OCI-LY7 (cell line): ENCODE measurements at regions not wholly inside any gene's neighbourhood (a gene's known extent, or its start where the extent isn't known, plus 50 kb on each side); places are given as distances from the start of the nearest gene placed in this dataset.

Experiments
- BruUV-seq: library from RNA; stranded (reverse); fragments of 400-500 nt; replicated peaks from 2 replicates; lab custom pipeline; 2021; lab: Mats Ljungman, UMichigan
- CTCF ChIA-PET: fragments of 300-600 bp; sonication (Branson Sonifier 250); formaldehyde crosslinking; loops from one replicate; lab custom pipeline; 2022; ENCODE audit warnings: antibody characterized with exemption; ENCODE audit not compliant: unreplicated experiment; lab: Charles Lee
- POLR2A ChIA-PET: fragments of 300-600 bp; sonication (Branson Sonifier 250); formaldehyde crosslinking; loops from one replicate; lab custom pipeline; 2022; ENCODE audit warnings: antibody characterized with exemption; lab: Charles Lee
- DNase-seq: peaks from one replicate; pipeline ENCODE4 v3.0.0-alpha.2; 2015; ENCODE audit warnings: low spot score
- H2AFZ ChIP-seq: fragments of 200-600 bp; sonication (generic), shearing (Covaris generic); 2 replicates; pipeline ENCODE4 v1.6.1; 2014; ENCODE audit warnings: mild to moderate bottlenecking, antibody characterized with exemption, low read length, moderate library complexity
- H3K27ac ChIP-seq: fragments of 200-600 bp; sonication (generic); 2 replicates; pipeline ENCODE4 v1.5.1; 2014; ENCODE audit warnings: mixed run types, low read depth, mild to moderate bottlenecking, moderate library complexity, low read length, inconsistent platforms; ENCODE audit not compliant: poor library complexity, severe bottlenecking
- H3K36me3 ChIP-seq: fragments of 200-600 bp; sonication (generic); 2 replicates; pipeline ENCODE4 v1.6.1; 2014; ENCODE audit warnings: mild to moderate bottlenecking, antibody characterized with exemption, low read length, moderate library complexity, mixed read lengths; ENCODE audit not compliant: insufficient read depth
- H3K4me1 ChIP-seq: fragments of 200-600 bp; sonication (generic); 2 replicates; pipeline ENCODE4 v1.5.1; 2014; ENCODE audit warnings: mild to moderate bottlenecking, low read length; ENCODE audit not compliant: insufficient read depth, poor library complexity, severe bottlenecking
- H3K4me2 ChIP-seq: fragments of 200-600 bp; sonication (generic); 2 replicates; pipeline ENCODE4 v1.6.1; 2014; ENCODE audit warnings: mild to moderate bottlenecking, low read length
- H3K4me3 ChIP-seq: fragments of 200-600 bp; sonication (generic); 2 replicates; pipeline ENCODE4 v1.5.1; 2014; ENCODE audit warnings: mild to moderate bottlenecking, low read depth, low read length; ENCODE audit not compliant: poor library complexity, severe bottlenecking
- H3K79me2 ChIP-seq: fragments of 200-600 bp; sonication (generic); 2 replicates; pipeline ENCODE4 v1.6.1; 2016; ENCODE audit warnings: low read depth, mild to moderate bottlenecking, low read length, moderate library complexity, mixed read lengths; ENCODE audit not compliant: insufficient read depth
- H3K9me2 ChIP-seq: fragments of 200-600 bp; sonication (generic); 2 replicates; pipeline ENCODE4 v1.6.1; 2016; ENCODE audit warnings: mild to moderate bottlenecking, low read length, mixed read lengths; ENCODE audit not compliant: insufficient read depth
- H3K9me3 ChIP-seq: fragments of 200-600 bp; sonication (generic); 2 replicates; pipeline ENCODE4 v1.6.1; 2014; ENCODE audit warnings: mild to moderate bottlenecking, mixed run types, low read length, mixed read lengths
- H4K20me1 ChIP-seq: fragments of 200-600 bp; sonication (generic); 2 replicates; pipeline ENCODE4 v1.6.1; 2014; ENCODE audit warnings: mild to moderate bottlenecking, antibody characterized with exemption, low read length, moderate library complexity, mixed read lengths; ENCODE audit not compliant: insufficient read depth
- EZH2phosphoT487 ChIP-seq: fragments of 200-600 bp; sonication (generic); IDR thresholded peaks from 2 replicates; pipeline ENCODE4 v1.6.1; 2018; ENCODE audit warnings: low read depth, borderline replicate concordance, mild to moderate bottlenecking, mixed run types, antibody characterized with exemption, low read length, moderate library complexity, mixed read lengths
- intact Hi-C: fragments of 100-400 bp; cut with micrococcal nuclease; formaldehyde crosslinking; loops from one replicate; pipeline ENCODE4 v1.10.0; 2022; ENCODE audit not compliant: unreplicated experiment
- TF ChIP-seq, protein P1 (sequence below): fragments of 200-600 bp; sonication (generic); conservative IDR thresholded peaks from 2 replicates; pipeline ENCODE4 v1.5.1; 2014; ENCODE audit warnings: mild to moderate bottlenecking, antibody characterized with exemption, low read length, moderate library complexity, mixed read lengths

DNA sequence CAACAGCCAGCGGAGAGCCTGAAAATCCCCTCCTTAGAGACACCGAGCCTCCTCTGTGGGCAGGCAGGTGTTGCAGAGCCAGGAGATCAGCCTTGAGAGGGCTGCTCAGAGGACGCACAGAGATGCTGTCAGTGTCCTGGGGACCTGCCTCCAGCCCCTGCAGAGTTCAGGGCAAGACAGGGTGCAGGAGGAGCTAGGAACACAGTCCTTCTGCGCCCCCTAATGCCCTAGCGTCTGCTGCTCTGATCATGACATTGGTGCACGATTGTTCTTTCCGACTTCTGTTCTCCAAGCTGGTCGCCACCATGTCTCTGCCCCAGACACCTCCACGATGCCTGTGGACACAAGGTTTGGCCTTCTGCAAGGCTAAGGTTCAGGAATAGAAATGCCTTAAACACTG, 613.7 kb upstream of the MKI67 start:
- POLR2A ChIA-PET: no interaction called here
- Histone ChIP-seq H3K4me2 (no peak overlapping the region), H3K4me1 (no peaks in the 10 kb centered on the region), H3K27ac (no peak overlapping the region), H3K36me3 (no peaks in the 10 kb centered on the region), H4K20me1 (no peaks in the 10 kb centered on the region), H2AFZ (no peak overlapping the region), H3K4me3 (no peak overlapping the region), H3K79me2 (no peaks in the 10 kb centered on the region), H3K9me3 (no peaks in the 10 kb centered on the region), H3K9me2 (no peaks in the 10 kb centered on the region)
- intact Hi-C loops: no loop called here
- CTCF ChIA-PET: no interaction called here
- no peak for DNase-seq
- BruUV-seq: no TSS peak
- TF ChIP-seq, protein P1, sequence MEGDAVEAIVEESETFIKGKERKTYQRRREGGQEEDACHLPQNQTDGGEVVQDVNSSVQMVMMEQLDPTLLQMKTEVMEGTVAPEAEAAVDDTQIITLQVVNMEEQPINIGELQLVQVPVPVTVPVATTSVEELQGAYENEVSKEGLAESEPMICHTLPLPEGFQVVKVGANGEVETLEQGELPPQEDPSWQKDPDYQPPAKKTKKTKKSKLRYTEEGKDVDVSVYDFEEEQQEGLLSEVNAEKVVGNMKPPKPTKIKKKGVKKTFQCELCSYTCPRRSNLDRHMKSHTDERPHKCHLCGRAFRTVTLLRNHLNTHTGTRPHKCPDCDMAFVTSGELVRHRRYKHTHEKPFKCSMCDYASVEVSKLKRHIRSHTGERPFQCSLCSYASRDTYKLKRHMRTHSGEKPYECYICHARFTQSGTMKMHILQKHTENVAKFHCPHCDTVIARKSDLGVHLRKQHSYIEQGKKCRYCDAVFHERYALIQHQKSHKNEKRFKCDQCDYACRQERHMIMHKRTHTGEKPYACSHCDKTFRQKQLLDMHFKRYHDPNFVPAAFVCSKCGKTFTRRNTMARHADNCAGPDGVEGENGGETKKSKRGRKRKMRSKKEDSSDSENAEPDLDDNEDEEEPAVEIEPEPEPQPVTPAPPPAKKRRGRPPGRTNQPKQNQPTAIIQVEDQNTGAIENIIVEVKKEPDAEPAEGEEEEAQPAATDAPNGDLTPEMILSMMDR: no peak
- no peak for TF ChIP-seq EZH2phosphoT487

DNA sequence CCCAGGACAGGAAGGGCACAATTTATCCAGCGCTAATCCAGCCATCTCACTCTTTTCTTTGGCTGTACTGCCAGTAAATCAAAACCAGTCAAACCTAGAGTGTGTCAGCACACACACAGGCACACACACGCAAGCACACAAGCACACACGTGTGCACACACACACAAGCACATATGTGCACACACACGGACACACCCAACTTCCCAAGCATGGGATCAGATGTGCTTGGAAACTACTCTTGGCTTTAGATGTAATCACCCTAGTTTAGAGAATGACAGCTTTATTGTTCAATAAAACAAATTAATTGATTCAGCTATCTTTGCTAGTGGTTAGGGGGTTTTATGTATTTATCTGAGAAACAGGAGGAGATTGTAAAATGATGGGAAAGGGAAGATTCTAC, 615.0 kb upstream of the MKI67 start:
- H3K4me1 ChIP-seq: no peaks in the 10 kb centered on the region
- DNase-seq: no peak
- H3K9me3 ChIP-seq: no peaks in the 10 kb centered on the region
- H3K27ac ChIP-seq: no peak overlapping the region
- no peaks in the 10 kb centered on the region for H4K20me1 ChIP-seq
- no peak overlapping the region for H2AFZ ChIP-seq
- TF ChIP-seq, protein P1: no peak
- TF ChIP-seq EZH2phosphoT487: no peak
- H3K36me3 ChIP-seq: no peaks in the 10 kb centered on the region
- intact Hi-C loops: no loop called here
- no peak overlapping the region for H3K4me2 ChIP-seq
- no peaks in the 10 kb centered on the region for H3K79me2 ChIP-seq
- ChIA-PET POLR2A (no interaction called here), CTCF (no interaction called here)
- BruUV-seq: no TSS peak
- no peaks in the 10 kb centered on the region for H3K9me2 ChIP-seq
- H3K4me3 ChIP-seq: no peak overlapping the region

DNA sequence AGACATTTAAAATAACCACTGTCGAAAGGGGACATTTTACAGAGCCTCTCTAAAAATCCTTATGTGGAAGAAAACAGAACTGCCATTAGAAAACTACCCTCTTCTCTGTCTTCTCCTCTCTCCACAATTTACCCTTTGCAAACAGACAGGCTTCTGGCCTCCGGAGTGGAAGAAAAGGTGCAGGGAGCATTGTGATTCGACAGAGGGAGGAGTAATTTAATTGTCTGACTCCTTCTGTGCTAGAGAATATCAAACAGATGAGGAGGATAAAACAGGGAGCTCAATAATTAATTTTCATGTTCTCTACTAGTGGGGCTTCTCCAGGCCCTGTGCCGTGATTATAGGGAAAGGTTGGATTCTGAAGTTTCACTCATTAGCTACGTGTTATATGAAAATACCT, 615.5 kb upstream of the MKI67 start:
- intact Hi-C loops: no loop called here
- H3K9me2 ChIP-seq: no peaks in the 10 kb centered on the region
- DNase-seq: no peak
- no peaks in the 10 kb centered on the region for H3K4me1 ChIP-seq
- ChIA-PET POLR2A (no interaction called here), CTCF (no interaction called here)
- no peaks in the 10 kb centered on the region for H4K20me1 ChIP-seq
- no peaks in the 10 kb centered on the region for H3K36me3 ChIP-seq
- TF ChIP-seq, protein P1: no peak
- TF ChIP-seq EZH2phosphoT487: no peak
- H3K79me2 ChIP-seq: no peaks in the 10 kb centered on the region
- H3K4me2 ChIP-seq: no peak overlapping the region
- no peak overlapping the region for H3K27ac ChIP-seq
- no TSS peak for BruUV-seq
- H3K9me3 ChIP-seq: no peaks in the 10 kb centered on the region
- H2AFZ ChIP-seq: no peak overlapping the region
- no peak overlapping the region for H3K4me3 ChIP-seq
